ENCODE measurements at regions not wholly inside any gene's neighbourhood (a gene's known extent, or its start where the extent isn't known, plus 50 kb on each side); places are given as distances from the start of the nearest gene placed in this dataset.

- H3K27me3 ChIP-seq (replicated peaks; ENCODE audit: control insufficient read depth, insufficient read depth, low read length), result no peaks in the 10 kb centered on the region
- H3K36me3 ChIP-seq (ENCODE audit: control insufficient read depth, insufficient read depth, low read length), result no peaks in the 10 kb centered on the region
- TF ChIP-seq CTCF (IDR thresholded peaks at IDR 0.05; ENCODE audit: insufficient read depth in 1 of 2, low read depth in 1 of 2, low read length in 1 of 2, severe bottlenecking in 1 of 2, unreplicated experiment in 1 of 2), result no peak
- no peaks in the 10 kb centered on the region for H3K27me3 Mint-ChIP-seq (ENCODE audit: insufficient read depth, unreplicated experiment)
- H3K4me3 Mint-ChIP-seq (ENCODE audit: unreplicated experiment), result no peak overlapping the region
- DNase-seq, result no peak
- no peaks in the 10 kb centered on the region for H3K9me3 Mint-ChIP-seq (ENCODE audit: unreplicated experiment)
- no peaks in the 10 kb centered on the region for H3K36me3 Mint-ChIP-seq (ENCODE audit: insufficient read depth, unreplicated experiment)
- H3K9me3 ChIP-seq, result no peaks in the 10 kb centered on the region
- ChIA-PET CTCF (no interaction called here), POLR2A (no interaction called here)
- no peaks in the 10 kb centered on the region for H3K4me1 Mint-ChIP-seq (ENCODE audit: low read depth, unreplicated experiment)
- no TSS peak for BruUV-seq (replicated peaks)
- intact Hi-C loops (cut with micrococcal nuclease; ENCODE audit: unreplicated experiment), result no loop called here
- H3K4me3 ChIP-seq (ENCODE audit: low read depth, low read length), result no peak overlapping the region
- no peak overlapping the region for H3K27ac Mint-ChIP-seq (ENCODE audit: unreplicated experiment)
- no peaks in the 10 kb centered on the region for H3K4me1 ChIP-seq
These were observed 300.6 kb upstream of the EDIL3 start for GRCh38 chr5:84685121-84685894.

GRCh38 chr5:84683594-84683993, 298.9 kb upstream of the EDIL3 start:
- Histone ChIP-seq H3K27me3 (replicated peaks; ENCODE audit: control insufficient read depth, insufficient read depth, low read length) (no peaks in the 10 kb centered on the region), H3K4me3 (ENCODE audit: low read depth, low read length) (no peak overlapping the region), H3K36me3 (ENCODE audit: control insufficient read depth, insufficient read depth, low read length) (no peaks in the 10 kb centered on the region), H3K9me3 (no peaks in the 10 kb centered on the region), H3K4me1 (no peaks in the 10 kb centered on the region)
- no peak overlapping the region for H3K27ac Mint-ChIP-seq (ENCODE audit: unreplicated experiment)
- peaks cover 4% of the 10 kb centered on the region for H3K27me3 Mint-ChIP-seq (ENCODE audit: insufficient read depth, unreplicated experiment)
- H3K4me3 Mint-ChIP-seq (ENCODE audit: unreplicated experiment), result no peak overlapping the region
- intact Hi-C loops (cut with micrococcal nuclease; ENCODE audit: unreplicated experiment), result no loop called here
- POLR2A ChIA-PET, result no interaction called here
- TF ChIP-seq CTCF (IDR thresholded peaks at IDR 0.05; ENCODE audit: insufficient read depth in 1 of 2, low read depth in 1 of 2, low read length in 1 of 2, severe bottlenecking in 1 of 2, unreplicated experiment in 1 of 2), result no peak
- no peaks in the 10 kb centered on the region for H3K4me1 Mint-ChIP-seq (ENCODE audit: low read depth, unreplicated experiment)
- CTCF ChIA-PET, result no interaction called here
- DNase-seq, result no peak
- no peaks in the 10 kb centered on the region for H3K36me3 Mint-ChIP-seq (ENCODE audit: insufficient read depth, unreplicated experiment)
- BruUV-seq (replicated peaks), result no TSS peak
- no peaks in the 10 kb centered on the region for H3K9me3 Mint-ChIP-seq (ENCODE audit: unreplicated experiment)

- Histone ChIP-seq H3K27me3 (replicated peaks; ENCODE audit: control insufficient read depth, insufficient read depth, low read length) (no peaks in the 10 kb centered on the region), H3K4me1 (no peaks in the 10 kb centered on the region), H3K4me3 (ENCODE audit: low read depth, low read length) (no peak overlapping the region), H3K9me3 (no peaks in the 10 kb centered on the region), H3K36me3 (ENCODE audit: control insufficient read depth, insufficient read depth, low read length) (no peaks in the 10 kb centered on the region)
- no peaks in the 10 kb centered on the region for H3K4me1 Mint-ChIP-seq (ENCODE audit: low read depth, unreplicated experiment)
- DNase-seq, result no peak
- ChIA-PET CTCF (no interaction called here), POLR2A (no interaction called here)
- H3K4me3 Mint-ChIP-seq (ENCODE audit: unreplicated experiment), result no peak overlapping the region
- no peaks in the 10 kb centered on the region for H3K9me3 Mint-ChIP-seq (ENCODE audit: unreplicated experiment)
- BruUV-seq (replicated peaks), result no TSS peak
- peaks cover 4% of the 10 kb centered on the region for H3K27me3 Mint-ChIP-seq (ENCODE audit: insufficient read depth, unreplicated experiment)
- no peaks in the 10 kb centered on the region for H3K36me3 Mint-ChIP-seq (ENCODE audit: insufficient read depth, unreplicated experiment)
- H3K27ac Mint-ChIP-seq (ENCODE audit: unreplicated experiment), result no peak overlapping the region
- intact Hi-C loops (cut with micrococcal nuclease; ENCODE audit: unreplicated experiment), result no loop called here
- TF ChIP-seq CTCF (IDR thresholded peaks at IDR 0.05; ENCODE audit: insufficient read depth in 1 of 2, low read depth in 1 of 2, low read length in 1 of 2, severe bottlenecking in 1 of 2, unreplicated experiment in 1 of 2), result no peak
These were observed 297.9 kb upstream of the EDIL3 start for GRCh38 chr5:84682531-84682930.
